IMR-90 (cell line): ENCODE measurements at regions not wholly inside any gene's neighbourhood (a gene's known extent, or its start where the extent isn't known, plus 50 kb on each side); places are given as distances from the start of the nearest gene placed in this dataset.

Experiments used
- ATAC-seq: fragments of 200-7000 bp; cut with Tn5 transposase; 2 replicates; pipeline ENCODE4 v1.9.1; 2020; ENCODE audit warnings: low read depth, mild to moderate bottlenecking, moderate library complexity
- BruUV-seq: library from RNA; stranded (reverse); fragments of 400-500 nt; replicated peaks from 2 replicates; lab custom pipeline; 2021; lab: Mats Ljungman, UMichigan
- CTCF ChIA-PET: fragments of 300-600 bp; formaldehyde crosslinking; extraction: SDS; loops from one replicate; lab custom pipeline; 2021; ENCODE audit warnings: antibody characterized with exemption; lab: Yijun Ruan, JAX
- POLR2A ChIA-PET: fragments of 300-600 bp; sonication (Branson Sonifier 250); formaldehyde crosslinking; loops from one replicate; lab custom pipeline; 2022; ENCODE audit warnings: antibody characterized with exemption; ENCODE audit not compliant: unreplicated experiment; lab: Charles Lee
- DNase-seq: peaks from one replicate; pipeline ENCODE4 v3.0.0; 2013
- H2AFZ ChIP-seq: replicated peaks from 2 replicates; pipeline ENCODE3; 2013; ENCODE audit warnings: low read length, mild to moderate bottlenecking; ENCODE audit not compliant: poor library complexity
- H2AK5ac ChIP-seq: 2 replicates; pipeline ENCODE4 v1.6.1; 2013; ENCODE audit warnings: low read depth, low read length, inconsistent platforms
- H2AK9ac ChIP-seq: replicated peaks from 2 replicates; pipeline ENCODE3; 2013; ENCODE audit warnings: mild to moderate bottlenecking, low read depth, low read length, moderate library complexity; ENCODE audit not compliant: poor library complexity
- H2BK120ac ChIP-seq: 2 replicates; pipeline ENCODE4 v1.6.1; 2013; ENCODE audit warnings: low read depth, low read length, inconsistent platforms
- H2BK15ac ChIP-seq: 3 replicates; pipeline ENCODE4 v1.6.1; 2013; ENCODE audit warnings: low read depth, low read length, inconsistent platforms
- H2BK20ac ChIP-seq: 2 replicates; pipeline ENCODE4 v1.6.1; 2013; ENCODE audit warnings: low read depth, mild to moderate bottlenecking, inconsistent platforms, low read length, moderate library complexity
- H2BK5ac ChIP-seq: 2 replicates; pipeline ENCODE4 v1.6.1; 2013; ENCODE audit warnings: mild to moderate bottlenecking, low read depth, low read length, inconsistent platforms; ENCODE audit not compliant: poor library complexity, severe bottlenecking
- H3K14ac ChIP-seq: replicated peaks from 2 replicates; pipeline ENCODE4 v1.6.1; 2013; ENCODE audit warnings: low read depth, low read length, inconsistent platforms
- H3K18ac ChIP-seq: 2 replicates; pipeline ENCODE4 v1.6.1; 2013; ENCODE audit warnings: low read depth, low read length, control low read depth
- H3K23ac ChIP-seq: 2 replicates; pipeline ENCODE4 v1.6.1; 2013; ENCODE audit warnings: low read depth, low read length, inconsistent platforms
- H3K27ac ChIP-seq: 2 replicates; pipeline ENCODE4 v1.5.1; 2013; ENCODE audit warnings: mild to moderate bottlenecking, control low read depth, low read length; ENCODE audit not compliant: insufficient read depth
- H3K27me3 ChIP-seq: 2 replicates; pipeline ENCODE4 v1.6.1; 2013; ENCODE audit warnings: low read length; ENCODE audit not compliant: control insufficient read depth, insufficient read depth
- H3K36me3 ChIP-seq: 2 replicates; pipeline ENCODE4 v1.6.1; 2013; ENCODE audit warnings: low read length, mixed read lengths; ENCODE audit not compliant: control insufficient read depth, insufficient read depth
- H3K4ac ChIP-seq: 2 replicates; pipeline ENCODE4 v1.6.1; 2013; ENCODE audit warnings: low read depth, low read length, inconsistent platforms
- H3K4me1 ChIP-seq: 2 replicates; pipeline ENCODE4 v1.6.1; 2013; ENCODE audit warnings: low read length, mixed read lengths; ENCODE audit not compliant: control insufficient read depth, insufficient read depth
- H3K4me2 ChIP-seq: 2 replicates; pipeline ENCODE4 v1.6.1; 2013; ENCODE audit warnings: low read depth, mild to moderate bottlenecking, control low read depth, low read length, moderate library complexity
- H3K4me3 ChIP-seq: 2 replicates; pipeline ENCODE4 v1.5.1; 2013; ENCODE audit warnings: low read depth, mild to moderate bottlenecking, control low read depth, low read length, moderate library complexity; ENCODE audit not compliant: insufficient read depth
- H3K56ac ChIP-seq: 2 replicates; pipeline ENCODE4 v1.6.1; 2013; ENCODE audit warnings: low read length, inconsistent platforms; ENCODE audit not compliant: insufficient read depth; ENCODE audit errors: extremely low read depth
- H3K79me1 ChIP-seq, 2 experiments: 2 replicates each; pipeline ENCODE4 v1.6.1; 2013; ENCODE audit warnings: low read length in 2 of 2, inconsistent platforms in 1 of 2, low read depth in 1 of 2
- H3K9ac ChIP-seq: 2 replicates; pipeline ENCODE4 v1.6.1; 2013; ENCODE audit warnings: low read depth, low read length, control low read depth
- H3K9me1 ChIP-seq: 2 replicates; pipeline ENCODE4 v1.6.1; 2013; ENCODE audit warnings: low read length, inconsistent platforms; ENCODE audit not compliant: insufficient read depth
- H3K9me3 ChIP-seq: 2 replicates; pipeline ENCODE4 v1.6.1; 2013; ENCODE audit warnings: low read length; ENCODE audit not compliant: control insufficient read depth, insufficient read depth
- H4K20me1 ChIP-seq: 2 replicates; pipeline ENCODE4 v1.6.1; 2013; ENCODE audit warnings: low read length, inconsistent platforms; ENCODE audit not compliant: insufficient read depth
- H4K5ac ChIP-seq: 2 replicates; pipeline ENCODE4 v1.6.1; 2013; ENCODE audit warnings: mild to moderate bottlenecking, low read depth, low read length, control low read depth
- H4K8ac ChIP-seq, 2 experiments: 2 replicates each; pipeline ENCODE4 v1.6.1; 2013; ENCODE audit warnings: low read depth in 2 of 2, low read length in 2 of 2, control low read depth in 1 of 2, inconsistent platforms in 1 of 2
- H4K91ac ChIP-seq: 2 replicates; pipeline ENCODE4 v1.6.1; 2013; ENCODE audit warnings: low read depth, low read length, inconsistent platforms; ENCODE audit not compliant: insufficient read depth
- CEBPB ChIP-seq: IDR thresholded peaks from 2 replicates; pipeline ENCODE4 v1.6.1; 2012; ENCODE audit warnings: low read depth, low read length, improper control_type of control experiment
- CHD1 ChIP-seq: IDR thresholded peaks from 2 replicates; pipeline ENCODE4 v1.6.1; 2012; ENCODE audit warnings: low read depth, low read length, improper control_type of control experiment
- FOS ChIP-seq: fragments of 150-350 bp; IDR thresholded peaks from 2 replicates; pipeline ENCODE4 v1.6.1; 2016; ENCODE audit warnings: low read depth, low read length
- NFE2L2 ChIP-seq: fragments of 150-350 bp; IDR thresholded peaks from 2 replicates; pipeline ENCODE4 v1.6.1; 2016; ENCODE audit warnings: low read depth, mild to moderate bottlenecking, low read length
- RFX5 ChIP-seq: IDR thresholded peaks from 2 replicates; pipeline ENCODE4 v1.8.0; 2012; ENCODE audit warnings: low read depth, mild to moderate bottlenecking, low read length, moderate library complexity
- SMC3 ChIP-seq: fragments of 150-350 bp; IDR thresholded peaks from 2 replicates; pipeline ENCODE4 v1.6.1; 2016; ENCODE audit warnings: low read depth, mild to moderate bottlenecking, antibody characterized with exemption, low read length, moderate library complexity
- dilution Hi-C: fragments of 300-500 bp; cut with HindIII; formaldehyde crosslinking; loops from one replicate; pipeline ENCODE4 v1.14.3; 2018; ENCODE audit warnings: low sequenced_read_pairs; ENCODE audit not compliant: unreplicated experiment
- in situ Hi-C: fragments of 300-500 bp; cut with MboI; formaldehyde crosslinking; loops from 3 replicates; pipeline ENCODE4 v1.14.3; 2019; ENCODE audit warnings: low sequenced_read_pairs, inconsistent platforms, mixed read lengths
- intact Hi-C: fragments of 100-400 bp; cut with micrococcal nuclease; formaldehyde crosslinking; loops from 2 replicates; pipeline ENCODE4 v1.10.0; 2022
- TF ChIP-seq, protein P1 (sequence below): fragments of 150-350 bp; IDR thresholded peaks from 2 replicates; pipeline ENCODE4 v1.6.1; 2016; ENCODE audit warnings: low read depth, mild to moderate bottlenecking, low read length, moderate library complexity, borderline replicate concordance

DNA sequence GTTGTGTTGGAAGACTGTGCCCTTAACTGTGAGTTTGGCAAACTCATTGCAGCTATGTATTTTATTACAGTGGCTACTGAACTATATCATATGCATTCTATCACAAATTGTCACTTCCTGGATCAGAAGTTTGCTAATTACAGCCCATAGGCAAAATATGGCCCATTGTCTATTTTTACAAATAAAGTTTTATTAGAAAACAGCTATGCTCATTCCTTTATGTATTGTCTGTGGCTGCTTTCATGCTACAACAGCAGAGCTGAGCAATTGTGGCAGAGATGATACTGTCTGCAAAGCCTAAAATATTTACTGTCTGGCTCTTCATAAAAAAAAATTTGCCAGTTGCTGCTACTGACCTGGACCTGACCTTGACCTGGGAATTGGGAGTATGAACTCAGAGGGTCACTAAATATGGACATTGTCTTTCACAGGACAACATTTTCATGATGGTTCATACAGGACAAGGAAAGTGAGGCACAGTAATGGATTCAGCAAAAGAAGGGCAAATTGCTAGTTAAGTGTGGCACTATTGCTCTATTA lies 316.9 kb downstream of the ZNF621 start:
- H2AK5ac ChIP-seq, result no peak overlapping the region
- H3K9me1 ChIP-seq, result no peaks in the 10 kb centered on the region
- H3K23ac ChIP-seq, result no peak overlapping the region
- no peak overlapping the region for H4K5ac ChIP-seq
- TF ChIP-seq RFX5, result no peak
- no peak for TF ChIP-seq FOS
- no peak for TF ChIP-seq CEBPB
- no peak for TF ChIP-seq SMC3
- TF ChIP-seq CHD1, result no peak
- no peak for TF ChIP-seq NFE2L2
- TF ChIP-seq, protein P1, sequence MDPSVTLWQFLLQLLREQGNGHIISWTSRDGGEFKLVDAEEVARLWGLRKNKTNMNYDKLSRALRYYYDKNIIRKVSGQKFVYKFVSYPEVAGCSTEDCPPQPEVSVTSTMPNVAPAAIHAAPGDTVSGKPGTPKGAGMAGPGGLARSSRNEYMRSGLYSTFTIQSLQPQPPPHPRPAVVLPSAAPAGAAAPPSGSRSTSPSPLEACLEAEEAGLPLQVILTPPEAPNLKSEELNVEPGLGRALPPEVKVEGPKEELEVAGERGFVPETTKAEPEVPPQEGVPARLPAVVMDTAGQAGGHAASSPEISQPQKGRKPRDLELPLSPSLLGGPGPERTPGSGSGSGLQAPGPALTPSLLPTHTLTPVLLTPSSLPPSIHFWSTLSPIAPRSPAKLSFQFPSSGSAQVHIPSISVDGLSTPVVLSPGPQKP, result no peak
- H2AK9ac ChIP-seq, result no peak overlapping the region
- H3K9ac ChIP-seq, result no peak overlapping the region
- H2AFZ ChIP-seq, result no peak overlapping the region
- no peak overlapping the region for H2BK20ac ChIP-seq
- ChIA-PET POLR2A (no interaction called here), CTCF (no interaction called here)
- no peak overlapping the region for H2BK15ac ChIP-seq
- in situ Hi-C loops (no loop called here), intact Hi-C loops (no loop called here), dilution Hi-C loops (no loop called here)
- H4K8ac ChIP-seq, result no peak overlapping the region
- no peak overlapping the region for H3K27ac ChIP-seq
- no peak overlapping the region for H4K91ac ChIP-seq
- no peak overlapping the region for H3K56ac ChIP-seq
- H4K20me1 ChIP-seq, result no peaks in the 10 kb centered on the region
- H3K14ac ChIP-seq, result no peak overlapping the region
- H3K4me1 ChIP-seq, result no peaks in the 10 kb centered on the region
- no TSS peak for BruUV-seq
- no peaks in the 10 kb centered on the region for H3K27me3 ChIP-seq
- no peak overlapping the region for H3K4me2 ChIP-seq
- H3K4ac ChIP-seq, result no peak overlapping the region
- no peak for DNase-seq
- H3K36me3 ChIP-seq, result no peaks in the 10 kb centered on the region
- no peak overlapping the region for H3K18ac ChIP-seq
- no peaks in the 10 kb centered on the region for H3K79me1 ChIP-seq
- no peak overlapping the region for H3K4me3 ChIP-seq
- H3K9me3 ChIP-seq, result peaks cover 4% of the 10 kb centered on the region; the same call in 1 of the 2 replicates
- no peak overlapping the region for H2BK120ac ChIP-seq
- no peak overlapping the region for H2BK5ac ChIP-seq
- no peak for ATAC-seq
